D341Med (cell line): ENCODE measurements at regions not wholly inside any gene's neighbourhood (a gene's known extent, or its start where the extent isn't known, plus 50 kb on each side); places are given as distances from the start of the nearest gene placed in this dataset.

Experiments used
- DNase-seq: peaks from one replicate; pipeline ENCODE4 v3.0.0; 2012; ENCODE audit warnings: low spot score

DNA sequence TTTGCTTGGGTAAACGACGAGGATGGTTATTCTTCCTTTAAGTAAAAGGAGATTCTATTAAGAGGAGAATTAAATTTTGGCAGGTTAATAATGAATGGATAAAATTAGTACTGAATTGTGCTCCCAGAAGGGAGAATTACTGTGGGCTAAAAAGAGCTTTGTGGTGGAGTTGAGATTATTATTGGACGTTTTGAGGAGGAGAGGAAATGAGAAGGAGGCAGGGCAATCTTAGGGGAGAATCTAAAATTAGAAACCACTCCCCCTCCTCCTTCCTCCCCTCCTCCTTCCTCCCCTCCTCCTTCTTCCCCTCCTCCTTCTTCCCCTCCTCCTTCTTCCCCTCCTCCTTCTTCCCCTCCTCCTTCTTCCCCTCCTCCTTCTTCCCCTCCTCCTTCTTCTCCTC, 331.8 kb downstream of the PRL start:
- no peak for DNase-seq

DNA sequence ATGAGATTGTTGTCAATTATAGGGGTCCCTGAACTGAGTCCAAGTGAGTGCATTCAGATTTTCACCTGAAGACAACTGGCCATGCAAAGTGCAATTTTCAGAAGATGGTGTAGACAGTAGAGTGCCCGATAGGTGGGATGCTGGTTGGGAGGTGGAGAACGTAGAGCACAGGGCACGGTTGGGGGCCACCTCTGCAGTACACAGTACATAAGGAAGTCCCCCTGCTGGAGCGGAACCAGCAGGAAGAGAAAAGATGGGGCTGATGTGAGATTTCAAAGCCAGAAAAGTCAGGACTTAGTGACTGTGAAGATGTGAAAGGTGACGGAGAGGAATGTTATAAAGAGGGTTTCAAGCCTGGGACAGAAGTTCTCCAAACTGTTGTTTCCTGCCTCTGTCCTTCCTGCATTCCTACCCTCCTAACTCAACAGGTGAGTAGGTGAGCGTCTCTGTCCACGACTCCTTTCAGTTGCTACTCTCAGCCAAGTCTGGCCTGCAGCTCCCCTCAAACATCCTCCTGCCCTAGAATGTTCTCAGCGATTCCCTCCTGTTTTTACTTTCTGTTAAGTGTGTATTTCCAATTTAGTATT, 330.8 kb downstream of the PRL start:
- DNase-seq, result no peak

GRCh38 chr6:21967056-21967974, 329.5 kb downstream of the PRL start:
- DNase-seq, result no peak

DNA sequence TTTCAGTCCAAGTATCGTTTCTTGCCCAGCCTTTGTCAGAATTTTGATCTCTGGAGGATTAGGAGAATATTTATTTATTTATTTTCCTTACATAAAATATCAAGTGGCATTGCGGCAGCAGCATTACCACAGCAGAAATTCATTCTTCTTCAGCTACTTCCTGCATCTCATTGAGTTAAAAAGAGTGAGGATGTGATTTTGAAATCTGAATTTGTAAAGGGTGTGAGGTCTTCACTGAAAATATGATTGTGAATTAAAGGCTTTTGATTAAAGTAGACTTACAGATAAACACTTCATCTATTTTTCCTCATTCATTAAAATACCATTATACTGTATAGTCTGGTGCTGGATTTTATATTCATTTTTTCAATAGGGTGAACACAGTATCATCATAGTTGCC, 328.4 kb downstream of the PRL start:
- DNase-seq, result no peak

- DNase-seq, result no peak
Observed at GRCh38 chr6:21969192-21969591, 327.6 kb downstream of the PRL start.

DNA sequence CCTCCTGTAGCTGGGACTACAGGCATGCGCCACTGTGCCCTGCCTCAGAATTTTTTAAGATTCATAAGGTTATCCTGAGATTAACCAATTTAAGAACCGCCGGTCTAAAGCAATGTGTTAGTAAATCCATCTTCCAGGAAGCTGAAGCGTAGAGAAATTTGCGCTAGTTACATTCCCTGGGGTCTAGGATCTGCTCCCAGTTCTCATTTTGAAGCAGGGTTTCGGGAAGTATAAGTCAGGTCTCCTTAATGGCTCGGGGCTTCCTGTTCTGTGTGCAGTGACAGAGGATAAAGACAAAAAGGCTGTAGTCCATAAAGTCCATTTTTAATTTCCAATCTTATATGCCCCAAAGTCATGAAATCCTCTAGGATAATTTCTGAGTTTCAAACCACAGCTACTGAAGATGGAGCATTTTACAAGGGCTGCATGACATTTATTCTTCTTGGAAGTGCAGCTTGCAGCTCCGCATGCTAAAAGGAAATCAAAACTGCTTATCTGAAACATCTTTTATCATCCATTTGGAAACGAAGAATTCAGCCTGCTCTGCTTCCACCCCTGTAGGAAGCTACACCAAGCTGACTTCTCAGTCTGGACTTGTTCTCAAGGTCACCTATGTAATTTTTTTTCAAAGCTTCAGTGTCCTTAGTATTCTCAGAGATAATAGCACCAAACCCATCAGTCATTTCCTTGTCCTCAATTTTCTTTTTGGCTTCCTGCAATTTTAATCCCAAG, 326.1 kb downstream of the PRL start:
- no peak for DNase-seq

DNA sequence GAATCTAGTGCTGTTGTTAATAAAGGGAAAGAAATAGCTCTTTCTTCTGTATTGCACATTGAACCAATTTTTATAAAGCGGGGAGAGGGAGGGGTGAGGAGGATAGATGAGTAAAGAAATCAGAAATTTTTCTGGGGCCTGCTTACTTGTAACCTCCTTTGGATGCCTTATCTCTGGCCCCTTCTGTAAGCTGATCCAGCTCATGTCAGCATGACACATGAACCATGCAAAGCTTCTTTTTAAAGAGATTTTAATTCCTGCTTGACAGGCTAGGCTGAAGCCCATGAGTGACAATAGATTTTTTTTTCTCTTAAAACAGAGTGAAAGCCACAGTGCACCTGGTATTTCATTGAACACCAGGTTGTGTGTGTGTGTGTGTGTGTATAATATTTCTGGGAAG, 325.3 kb downstream of the PRL start:
- DNase-seq, result no peak

GRCh38 chr6:21972516-21972915, 324.3 kb downstream of the PRL start:
- no peak for DNase-seq

DNA sequence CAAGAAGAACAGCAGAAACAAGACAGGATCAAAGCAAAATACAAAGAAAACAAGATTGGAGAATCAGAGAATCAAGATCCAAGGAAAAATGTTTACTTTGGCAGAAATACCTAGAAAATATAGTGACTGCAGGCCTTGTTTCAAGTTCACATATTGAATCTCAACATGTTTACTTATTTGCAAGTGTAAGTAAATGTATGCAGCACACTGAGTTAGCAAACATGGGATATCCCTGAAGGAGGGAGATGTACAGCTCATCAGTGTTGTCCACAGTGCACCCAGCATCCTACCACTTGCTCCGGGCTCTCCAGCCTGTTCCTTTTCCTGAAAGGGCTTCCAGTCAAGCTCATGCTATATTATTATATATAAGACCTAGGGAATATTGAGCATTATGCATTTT, 319.5 kb downstream of the PRL start:
- DNase-seq, result no peak

DNA sequence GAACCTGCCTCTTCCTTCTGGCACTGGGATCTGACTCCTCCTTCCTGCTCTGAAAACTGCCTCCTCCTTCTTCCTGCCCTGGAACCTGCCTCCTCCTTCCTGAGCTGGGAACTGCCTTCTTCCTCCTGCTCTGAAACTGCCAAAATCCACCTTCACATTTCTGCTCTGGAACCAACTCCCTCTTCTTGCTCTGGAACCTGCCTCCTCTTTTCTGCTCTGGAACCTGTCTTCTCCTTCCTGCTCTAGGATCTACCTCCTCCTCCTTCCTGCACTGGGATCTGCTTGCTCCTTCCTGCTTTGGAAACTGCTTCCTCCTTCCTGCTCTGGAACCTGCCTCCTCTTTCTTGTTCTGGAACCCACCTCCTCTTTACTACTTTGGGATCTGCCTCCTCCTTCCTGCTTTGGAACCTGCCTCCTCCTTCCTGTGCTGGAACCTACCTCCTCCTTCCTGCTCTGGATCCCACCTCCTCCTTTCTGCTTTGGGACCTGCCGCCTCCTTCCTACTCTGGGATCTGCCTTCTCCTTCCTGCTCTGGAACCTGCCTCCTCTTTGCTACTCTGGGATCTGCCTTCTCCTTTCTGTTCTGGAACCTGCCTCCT, 315.5 kb downstream of the PRL start:
- no peak for DNase-seq

DNA sequence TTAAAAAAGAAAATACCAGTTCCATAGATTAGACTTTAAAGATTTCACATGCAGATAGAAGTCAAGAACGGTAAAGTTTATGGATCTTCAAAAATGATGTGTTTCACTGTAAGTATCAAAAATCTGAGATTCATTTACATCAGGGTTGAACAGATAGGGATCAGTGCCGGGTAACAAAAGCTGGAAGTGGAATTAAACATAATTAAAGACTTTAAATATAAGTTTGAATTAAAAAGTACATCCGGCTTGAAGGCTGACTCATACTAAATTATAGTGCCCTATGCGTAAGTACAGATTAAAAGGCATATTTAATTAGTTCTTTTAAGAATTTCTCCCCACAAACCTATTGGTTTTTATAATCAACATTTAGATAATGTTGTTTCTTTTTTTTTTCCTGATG, 312.7 kb downstream of the PRL start:
- no peak for DNase-seq

GRCh38 chr6:21984561-21984960, 312.3 kb downstream of the PRL start:
- no peak for DNase-seq

- no peak for DNase-seq
Observed at GRCh38 chr6:21985904-21986303, 310.9 kb downstream of the PRL start.

GRCh38 chr6:21986703-21987102, 310.1 kb downstream of the PRL start:
- DNase-seq, result no peak

GRCh38 chr6:21987501-21987957, 309.3 kb downstream of the PRL start:
- DNase-seq, result no peak

DNA sequence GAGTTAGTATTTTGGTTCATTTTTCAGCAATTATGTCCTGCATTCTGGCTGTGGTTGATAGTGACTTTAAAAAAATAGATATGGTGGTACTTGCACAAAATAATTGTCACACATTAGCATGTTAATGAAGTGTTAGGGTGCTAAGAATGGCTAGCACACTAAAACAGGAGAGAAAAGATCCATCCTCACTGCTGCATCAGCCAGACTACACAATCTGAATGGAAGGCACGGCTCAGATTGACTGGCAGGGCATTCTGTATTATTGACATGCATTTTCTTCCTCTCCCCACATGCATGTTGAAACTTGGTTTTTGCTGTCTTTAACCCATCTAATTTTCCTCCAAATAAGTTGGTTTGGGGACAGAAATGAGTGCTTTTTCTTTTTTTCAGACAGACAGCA, 306.3 kb downstream of the PRL start:
- DNase-seq, result no peak

DNA sequence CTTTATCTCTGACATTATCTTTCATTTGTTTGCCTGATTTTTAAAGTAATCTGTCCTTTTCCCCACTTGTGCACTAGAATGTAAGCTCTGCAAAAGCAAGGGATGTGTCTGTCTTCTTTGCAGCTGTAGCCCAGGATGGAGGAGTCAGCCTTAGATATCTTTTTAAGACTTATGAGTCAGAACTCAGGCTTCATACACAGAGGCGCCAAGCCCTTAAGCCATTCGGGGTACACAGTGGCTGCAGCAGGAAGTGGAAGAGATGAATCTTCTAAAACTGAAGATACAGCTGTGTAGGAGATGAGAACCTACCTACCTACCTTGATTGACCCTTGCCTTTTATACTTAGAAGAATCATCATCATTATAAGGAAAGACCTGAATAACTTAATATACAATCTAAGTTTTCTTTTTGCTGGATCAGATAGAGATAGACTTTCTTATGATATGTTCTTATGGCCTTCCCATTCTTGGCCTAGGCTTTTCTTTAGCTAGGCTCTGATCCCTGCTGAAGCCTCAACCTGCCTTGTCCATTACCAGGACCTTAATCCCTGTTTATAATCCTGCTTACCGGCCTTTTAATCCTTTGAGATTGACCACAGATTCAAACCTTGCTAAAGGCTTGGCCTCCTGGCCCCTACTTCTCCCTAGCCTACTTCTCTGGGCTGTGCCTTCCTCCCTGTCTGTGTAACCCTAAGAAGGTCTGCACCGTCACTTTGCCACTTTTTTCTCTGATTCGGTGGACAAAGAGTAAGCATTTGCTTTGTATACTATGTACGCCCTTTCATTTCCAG, 304.5 kb downstream of the PRL start:
- no peak for DNase-seq

- no peak for DNase-seq
Observed at GRCh38 chr6:21993841-21994240, 303.0 kb downstream of the PRL start.

DNA sequence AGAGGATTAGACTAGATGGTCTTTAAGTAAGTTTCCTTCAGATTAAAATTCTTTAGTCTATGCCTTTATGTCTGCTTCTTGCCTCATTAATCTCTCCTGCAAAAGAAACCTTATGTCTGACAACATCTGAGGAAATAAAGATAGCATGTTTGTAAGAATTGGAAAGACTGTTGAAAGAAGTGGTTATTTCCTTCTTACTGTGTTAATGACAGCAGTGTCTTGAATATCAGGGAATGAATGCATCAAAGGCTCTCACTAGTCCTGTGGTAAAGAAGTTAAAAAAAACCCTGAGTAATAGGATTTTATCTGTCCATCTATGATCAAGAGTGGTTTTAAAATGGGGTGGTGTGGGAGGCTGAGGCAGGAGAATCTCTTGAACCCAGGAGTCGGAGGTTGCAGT, 302.0 kb downstream of the PRL start:
- DNase-seq, result no peak

- DNase-seq, result no peak
Observed at GRCh38 chr6:21995318-21995717, 301.5 kb downstream of the PRL start.

GRCh38 chr6:21996425-21997118, 300.3 kb downstream of the PRL start:
- no peak for DNase-seq
